Gastroesophageal sphincter (tissue), 4 donors: ENCODE measurements at regions not wholly inside any gene's neighbourhood (a gene's known extent, or its start where the extent isn't known, plus 50 kb on each side); places are given as distances from the start of the nearest gene placed in this dataset.
A peak's percentile ranks its signal among the peaks of the same experiment; 100 is the strongest.
"Not testable (repeated sequence)": the region's sequence is repeated elsewhere in the genome, so short reads cannot be mapped to it uniquely, and the experiment has no call there.

Source experiments
- ATAC-seq: fragments of 150-250 bp; one replicate; pipeline ENCODE4 v1.9.1; 2016; ENCODE audit warnings: mild to moderate bottlenecking, moderate library complexity
- H3K27ac ChIP-seq, 4 donors: fragments of 200-600 bp; sonication (generic) in 3 of 4; 1 replicate in 3 of 4; 2 replicates in 1 of 4; pipeline ENCODE4 v1.5.1; 2016 to 2019
- H3K27me3 ChIP-seq: fragments of 200-600 bp; sonication (generic); one replicate; pipeline ENCODE4 v1.5.1; 2019
- H3K36me3 ChIP-seq, 2 donors: fragments of 200-600 bp; sonication (generic); one replicate each; pipeline ENCODE4 v1.5.1; 2019; ENCODE audit warnings: control low read depth in 1 of 2
- H3K4me1 ChIP-seq, 3 donors: fragments of 200-600 bp; sonication (generic); 1 replicate in 2 of 3; 2 replicates in 1 of 3; pipeline ENCODE4 v1.5.1; 2016 to 2019; ENCODE audit warnings: control low read depth in 2 of 3
- H3K4me3 ChIP-seq, 2 donors: fragments of 200-600 bp; sonication (generic); one replicate each; pipeline ENCODE4 v1.5.1; 2019; ENCODE audit warnings: mild to moderate bottlenecking in 1 of 2, moderate library complexity in 1 of 2
- H3K9me3 ChIP-seq, 3 donors: fragments of 200-600 bp; sonication (generic); one replicate each; pipeline ENCODE4 v1.5.1; 2017 to 2019; ENCODE audit warnings: control low read depth in 2 of 3
- EP300 ChIP-seq: sonication (generic); formaldehyde crosslinking; IDR thresholded peaks from one replicate; pipeline ENCODE4 v1.6.1; 2017; ENCODE audit warnings: antibody characterized with exemption, mild to moderate bottlenecking
- POLR2A ChIP-seq, 2 donors: fragments of 450-650 bp; IDR thresholded peaks; one replicate each; pipeline ENCODE4 v1.6.1; 2017; ENCODE audit warnings: antibody characterized with exemption in 2 of 2, mild to moderate bottlenecking in 2 of 2, moderate library complexity in 1 of 2
- POLR2AphosphoS5 ChIP-seq: sonication (generic); formaldehyde crosslinking; IDR thresholded peaks from one replicate; pipeline ENCODE4 v1.6.1; 2017; ENCODE audit warnings: antibody characterized with exemption
- WGBS, 2 donors: methylation state at CpG; one replicate each; pipeline ENCODE4 v1.1.5; 2018; ENCODE audit warnings: low coverage in 1 of 2; 5-methylcytosine and 5-hydroxymethylcytosine counted together
- TF ChIP-seq, protein P1 (sequence below), 4 experiments: fragments of 200-600 bp in 2 of 4; fragments of 450-650 bp in 2 of 4; sonication (generic) in 1 of 4; IDR thresholded peaks; one replicate each; pipeline ENCODE4 v1.5.1; 2017 to 2019; ENCODE audit warnings: antibody characterized with exemption in 4 of 4, mild to moderate bottlenecking in 2 of 4, moderate library complexity in 2 of 4

- Histone ChIP-seq H3K27me3 (peaks cover 5% of the 10 kb centered on the region), H3K27ac (no peak overlapping the region), H3K9me3 (no peaks in the 10 kb centered on the region), H3K36me3 (no peaks in the 10 kb centered on the region), H3K4me1 (peaks cover 0 to under 1% (median 0%) of the 10 kb centered on the region in 3 donors), H3K4me3 (no peak overlapping the region)
- no peak for TF ChIP-seq POLR2A (IDR thresholded peaks at IDR 0.05)
- ATAC-seq: no peak
- WGBS, 2 donors: 60 to 67% methylated on average over 2 of the region's 2 CpGs
Observed at GRCh38 chr13:21238267-21238666, 61.8 kb downstream of the MRPL57 start.

DNA sequence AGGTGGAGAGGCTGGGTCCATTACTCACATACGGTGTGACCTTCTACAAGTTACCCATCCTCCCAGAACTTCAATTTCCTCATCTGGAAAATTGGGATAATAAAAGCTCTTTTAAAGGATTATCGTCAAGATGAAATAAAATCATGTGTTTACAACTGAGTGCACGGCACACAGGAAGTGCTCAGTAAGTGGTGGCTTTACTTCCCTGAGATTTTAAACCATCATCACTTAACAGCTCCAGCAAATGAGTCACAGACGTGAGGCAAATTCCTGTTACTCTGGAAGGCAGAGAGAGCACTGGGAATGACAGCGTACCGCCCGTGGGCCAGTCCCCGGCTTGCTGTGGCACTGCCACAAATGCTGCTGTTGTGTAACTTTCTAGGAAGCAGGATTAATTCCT, 64.1 kb downstream of the MRPL57 start:
- Histone ChIP-seq H3K4me1 (peaks cover 0 to 7% (median 4%) of the 10 kb centered on the region in 3 donors), H3K27me3 (no peaks in the 10 kb centered on the region), H3K36me3 (no peaks in the 10 kb centered on the region), H3K4me3 (no peak overlapping the region), H3K9me3 (no peaks in the 10 kb centered on the region), H3K27ac (no peak overlapping the region)
- ATAC-seq: peak; percentile 52
- TF ChIP-seq, protein P1, sequence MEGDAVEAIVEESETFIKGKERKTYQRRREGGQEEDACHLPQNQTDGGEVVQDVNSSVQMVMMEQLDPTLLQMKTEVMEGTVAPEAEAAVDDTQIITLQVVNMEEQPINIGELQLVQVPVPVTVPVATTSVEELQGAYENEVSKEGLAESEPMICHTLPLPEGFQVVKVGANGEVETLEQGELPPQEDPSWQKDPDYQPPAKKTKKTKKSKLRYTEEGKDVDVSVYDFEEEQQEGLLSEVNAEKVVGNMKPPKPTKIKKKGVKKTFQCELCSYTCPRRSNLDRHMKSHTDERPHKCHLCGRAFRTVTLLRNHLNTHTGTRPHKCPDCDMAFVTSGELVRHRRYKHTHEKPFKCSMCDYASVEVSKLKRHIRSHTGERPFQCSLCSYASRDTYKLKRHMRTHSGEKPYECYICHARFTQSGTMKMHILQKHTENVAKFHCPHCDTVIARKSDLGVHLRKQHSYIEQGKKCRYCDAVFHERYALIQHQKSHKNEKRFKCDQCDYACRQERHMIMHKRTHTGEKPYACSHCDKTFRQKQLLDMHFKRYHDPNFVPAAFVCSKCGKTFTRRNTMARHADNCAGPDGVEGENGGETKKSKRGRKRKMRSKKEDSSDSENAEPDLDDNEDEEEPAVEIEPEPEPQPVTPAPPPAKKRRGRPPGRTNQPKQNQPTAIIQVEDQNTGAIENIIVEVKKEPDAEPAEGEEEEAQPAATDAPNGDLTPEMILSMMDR (IDR thresholded peaks at IDR 0.05): no peak
- TF ChIP-seq POLR2A (IDR thresholded peaks at IDR 0.05): no peak
- no peak for TF ChIP-seq POLR2AphosphoS5
- TF ChIP-seq EP300: no peak
- WGBS, 2 donors: 29 to 30% methylated on average over 2 to 8 of the region's 8 CpGs

GRCh38 chr13:21242236-21242635, 65.8 kb downstream of the MRPL57 start:
- Histone ChIP-seq H3K36me3 (no peaks in the 10 kb centered on the region), H3K4me1 (peaks cover 0 to 7% (median 4%) of the 10 kb centered on the region in 3 donors), H3K27ac (no peak overlapping the region), H3K9me3 (no peaks in the 10 kb centered on the region), H3K4me3 (no peak overlapping the region), H3K27me3 (no peaks in the 10 kb centered on the region)
- WGBS, 2 donors: 90% methylated on average over 2 of the region's 9 CpGs
- no peak for TF ChIP-seq POLR2A (IDR thresholded peaks at IDR 0.05)
- TF ChIP-seq POLR2AphosphoS5: no peak
- TF ChIP-seq, protein P1 (IDR thresholded peaks at IDR 0.05): no peak
- TF ChIP-seq EP300: no peak
- ATAC-seq: no peak

- no peak overlapping the region for H3K4me3 ChIP-seq
- H3K9me3 ChIP-seq: no peaks in the 10 kb centered on the region
- H3K4me1 ChIP-seq: peaks cover 0 to 7% (median 4%) of the 10 kb centered on the region in 3 donors
- no peaks in the 10 kb centered on the region for H3K36me3 ChIP-seq
- peak overlapping the region in 3 of 4 donors; percentile 36 to 53 (median 49) for H3K27ac ChIP-seq
- peak; percentile 24 for ATAC-seq
- WGBS, 2 donors: 25 to 29% methylated on average over 12 to 16 of the region's 20 CpGs
- TF ChIP-seq POLR2A (IDR thresholded peaks at IDR 0.05) (no peak), POLR2AphosphoS5 (no peak), EP300 (no peak)
- TF ChIP-seq, protein P1 (IDR thresholded peaks at IDR 0.05): no peak
- no peaks in the 10 kb centered on the region for H3K27me3 ChIP-seq
Observed at GRCh38 chr13:21243045-21243897, 66.8 kb downstream of the MRPL57 start.

GRCh38 chr13:21243898-21244184, 67.4 kb downstream of the MRPL57 start:
- not testable (repeated sequence) for H3K4me3 ChIP-seq, H3K9me3 ChIP-seq, ATAC-seq, H3K36me3 ChIP-seq, H3K4me1 ChIP-seq, H3K27me3 ChIP-seq
- H3K27ac ChIP-seq: peak overlapping the region in 2 of 4 donors; percentile 36 to 49
- WGBS, 2 donors: 25 to 27% methylated on average over 1 of the region's 1 CpG

DNA sequence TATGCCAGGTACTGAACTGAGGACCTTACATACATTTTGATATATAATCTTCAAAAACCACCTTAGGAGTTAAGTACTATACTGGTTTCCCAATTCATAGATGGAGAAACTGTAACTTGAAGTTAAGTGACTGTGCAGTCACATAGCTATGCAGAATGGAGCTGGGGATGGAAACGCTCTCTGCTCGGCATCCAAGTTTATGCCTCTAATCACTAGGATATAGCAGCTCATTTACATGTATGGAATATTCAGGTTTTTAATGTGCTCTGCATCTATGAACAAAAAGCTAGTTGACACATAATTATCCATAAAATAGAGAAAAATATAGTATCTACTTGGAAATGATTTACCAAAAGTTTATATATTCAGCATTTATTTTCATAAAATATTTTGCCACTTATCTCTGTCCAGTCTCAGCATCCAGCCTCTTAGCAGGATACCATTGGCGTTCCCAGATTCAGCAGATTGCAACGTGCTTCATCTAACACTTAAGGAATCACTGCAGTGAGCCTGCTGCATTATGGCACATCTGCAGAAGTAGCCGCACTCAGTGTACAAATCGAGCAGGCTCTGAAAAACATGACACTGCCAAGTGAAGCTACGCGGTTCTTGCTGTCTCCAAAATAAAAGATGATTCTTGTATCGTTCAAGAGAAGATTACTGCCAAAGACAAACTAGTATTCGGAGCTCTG, 70.4 kb downstream of the MRPL57 start:
- 72 to 86% methylated on average over 10 of the region's 10 CpGs for WGBS, 2 donors

More for the DNA sequence above, 70.4 kb downstream of the MRPL57 start:
- Histone ChIP-seq H3K36me3 (no peaks in the 10 kb centered on the region), H3K9me3 (no peaks in the 10 kb centered on the region), H3K27me3 (no peaks in the 10 kb centered on the region), H3K27ac (no peak overlapping the region), H3K4me3 (no peak overlapping the region), H3K4me1 (peaks cover 0 to 7% (median 4%) of the 10 kb centered on the region in 3 donors)
- no peak for ATAC-seq
- no peak for TF ChIP-seq EP300
- TF ChIP-seq, protein P1 (IDR thresholded peaks at IDR 0.05): no peak
- no peak for TF ChIP-seq POLR2A (IDR thresholded peaks at IDR 0.05)
- no peak for TF ChIP-seq POLR2AphosphoS5
